HAP-1 (cell line): ENCODE measurements at regions not wholly inside any gene's neighbourhood (a gene's known extent, or its start where the extent isn't known, plus 50 kb on each side); places are given as distances from the start of the nearest gene placed in this dataset.
"Not testable (repeated sequence)": the region's sequence is repeated elsewhere in the genome, so short reads cannot be mapped to it uniquely, and the experiment has no call there.

Experiments used
- DNase-seq, 2 experiments: peaks; one replicate each; pipeline ENCODE4 v3.0.0-alpha.2; 2016 to 2020; ENCODE audit warnings: low spot score in 2 of 2
- H3K27me3 ChIP-seq: fragments of 250-450 bp; sonication (Bioruptor Pico); 2 replicates; pipeline ENCODE4 v1.5.1; 2020; ENCODE audit warnings: low read depth, mild to moderate bottlenecking, moderate library complexity
- H3K36me3 ChIP-seq: fragments of 250-450 bp; sonication (Bioruptor Pico); replicated peaks from 2 replicates; pipeline ENCODE4 v1.5.1; 2020; ENCODE audit warnings: mild to moderate bottlenecking
- H3K4me1 ChIP-seq: fragments of 250-450 bp; sonication (Bioruptor Pico); 2 replicates; pipeline ENCODE4 v1.5.1; 2020; ENCODE audit warnings: mild to moderate bottlenecking
- H3K4me3 ChIP-seq: fragments of 250-450 bp; sonication (Bioruptor Pico); 2 replicates; pipeline ENCODE4 v1.5.1; 2020; ENCODE audit warnings: mild to moderate bottlenecking, moderate library complexity
- H3K9me3 ChIP-seq: fragments of 250-450 bp; sonication (Bioruptor Pico); 2 replicates; pipeline ENCODE4 v1.5.1; 2020; ENCODE audit warnings: mild to moderate bottlenecking, moderate library complexity
- in situ Hi-C: fragments of 300-500 bp; cut with MboI; formaldehyde crosslinking; loops from 3 replicates; pipeline ENCODE4 v1.14.3; 2020; ENCODE audit warnings: low sequenced_read_pairs, inconsistent platforms, mixed read lengths

DNA sequence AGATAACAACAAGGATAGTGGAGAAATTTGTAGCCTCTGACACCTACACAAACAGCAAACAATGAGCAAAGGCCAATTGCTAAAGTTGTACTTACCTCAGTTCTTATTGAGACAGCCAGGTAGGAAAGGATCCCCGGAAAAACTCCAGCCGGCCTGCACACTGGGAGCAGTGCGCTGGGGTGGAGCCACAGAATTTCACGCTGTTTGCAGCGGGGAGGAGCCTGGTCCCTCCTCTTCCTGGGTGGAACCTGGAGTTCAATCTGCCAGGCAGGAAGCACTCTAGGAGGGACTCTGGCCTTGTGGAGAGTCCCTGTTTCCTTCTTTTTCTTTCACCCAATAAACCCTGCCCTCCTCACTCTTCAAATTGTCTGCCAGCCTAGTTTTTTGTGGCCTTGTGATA, 382.6 kb upstream of the TGIF2LX start:
- H3K36me3 ChIP-seq, in situ Hi-C loops, H3K4me1 ChIP-seq, H3K9me3 ChIP-seq, DNase-seq, H3K4me3 ChIP-seq, H3K27me3 ChIP-seq: not testable (repeated sequence)

DNA sequence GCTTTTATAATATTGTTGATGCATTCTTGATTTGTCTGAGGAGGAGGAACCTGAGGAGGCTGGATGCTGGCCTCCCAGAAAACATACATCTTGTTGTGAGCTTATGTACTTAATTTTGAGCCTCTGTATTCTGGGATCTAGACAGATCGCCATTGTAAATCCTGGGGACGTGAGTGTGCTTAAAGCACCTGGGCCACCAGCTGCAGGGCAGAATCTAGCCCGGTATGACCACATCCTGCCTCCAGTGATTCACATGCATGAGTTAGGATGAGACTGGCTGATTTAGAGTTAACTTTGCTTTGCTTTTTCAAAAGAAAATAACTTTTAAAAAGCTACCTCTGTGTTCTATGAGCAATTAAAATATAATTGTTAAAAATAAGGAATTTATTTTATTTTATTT, 364.6 kb upstream of the TGIF2LX start:
- H3K4me3 ChIP-seq, H3K9me3 ChIP-seq, H3K4me1 ChIP-seq, H3K36me3 ChIP-seq, H3K27me3 ChIP-seq, DNase-seq, in situ Hi-C loops: not testable (repeated sequence)

- H3K36me3 ChIP-seq, in situ Hi-C loops, DNase-seq, H3K4me3 ChIP-seq, H3K4me1 ChIP-seq, H3K9me3 ChIP-seq, H3K27me3 ChIP-seq: not testable (repeated sequence)
Measured at GRCh38 chrX:89562079-89562478, 359.6 kb upstream of the TGIF2LX start.

GRCh38 chrX:89563107-89563506, 358.6 kb upstream of the TGIF2LX start:
- H3K27me3 ChIP-seq, H3K36me3 ChIP-seq, H3K4me1 ChIP-seq, in situ Hi-C loops, H3K9me3 ChIP-seq, H3K4me3 ChIP-seq, DNase-seq: not testable (repeated sequence)

DNA sequence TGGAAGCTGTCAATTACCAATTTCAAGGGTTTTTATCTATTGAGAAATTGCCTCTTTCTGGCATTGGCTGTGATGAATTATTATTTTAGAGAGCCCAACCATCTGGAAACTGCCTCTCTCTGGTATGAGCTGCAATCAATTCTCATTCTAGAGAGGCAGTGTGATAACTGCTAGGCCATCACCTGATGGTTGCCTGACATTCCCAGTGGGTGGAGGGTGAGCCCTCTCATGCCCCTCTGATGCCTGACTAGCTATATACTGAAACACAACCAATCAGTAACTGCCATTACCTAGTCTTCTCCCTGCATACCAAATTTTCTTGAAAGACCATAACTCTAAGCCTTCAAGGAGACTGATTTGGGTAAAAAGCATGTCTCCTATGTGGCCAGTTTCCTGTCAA, 353.9 kb upstream of the TGIF2LX start:
- H3K4me3 ChIP-seq, DNase-seq, H3K9me3 ChIP-seq, H3K4me1 ChIP-seq, H3K27me3 ChIP-seq, H3K36me3 ChIP-seq, in situ Hi-C loops: not testable (repeated sequence)

GRCh38 chrX:89581868-89582267, 339.8 kb upstream of the TGIF2LX start:
- DNase-seq, H3K9me3 ChIP-seq, H3K27me3 ChIP-seq, H3K4me1 ChIP-seq, in situ Hi-C loops, H3K36me3 ChIP-seq, H3K4me3 ChIP-seq: not testable (repeated sequence)

DNA sequence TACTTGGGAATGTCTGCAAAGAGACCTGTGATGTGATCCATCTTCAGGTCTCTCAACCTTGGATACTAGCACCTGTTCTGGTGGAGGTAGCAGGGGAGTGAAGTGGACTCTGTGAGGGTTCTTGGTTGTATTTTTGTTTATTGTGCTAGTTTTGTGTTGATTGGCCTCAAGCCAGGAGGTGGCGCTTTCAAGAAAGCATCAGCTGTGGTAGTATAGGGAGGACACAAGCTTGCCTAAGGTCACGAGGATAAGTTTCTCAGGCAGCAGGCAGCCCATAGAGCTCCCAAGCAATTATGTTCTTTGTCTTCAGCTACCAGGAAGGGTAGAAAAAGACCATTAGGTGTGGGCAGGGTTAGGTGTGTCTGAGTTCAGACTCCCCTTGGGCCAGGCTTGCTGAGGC, 289.9 kb upstream of the TGIF2LX start:
- H3K27me3 ChIP-seq, in situ Hi-C loops, H3K4me1 ChIP-seq, H3K36me3 ChIP-seq, H3K4me3 ChIP-seq, H3K9me3 ChIP-seq, DNase-seq: not testable (repeated sequence)

DNA sequence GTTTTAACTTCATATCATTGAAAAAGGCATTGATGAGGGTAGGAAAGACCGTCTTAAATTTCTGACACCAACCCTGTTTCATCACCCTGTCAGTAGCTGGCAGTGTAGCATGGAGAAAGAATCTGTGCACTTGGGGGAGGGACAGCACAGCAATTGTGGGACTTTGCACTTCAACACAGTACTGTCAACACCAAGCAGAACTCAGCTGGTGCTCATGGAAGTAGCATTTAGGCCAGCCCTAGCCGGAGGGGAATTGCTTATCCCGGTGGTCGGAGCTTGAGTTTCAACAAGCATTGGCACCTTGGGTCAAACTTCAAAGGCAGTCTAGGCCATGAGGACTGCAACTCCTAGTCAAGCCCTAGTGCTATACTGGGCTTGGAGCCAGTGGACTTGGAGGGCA, 285.8 kb upstream of the TGIF2LX start:
- H3K36me3 ChIP-seq, H3K27me3 ChIP-seq, H3K4me1 ChIP-seq, H3K9me3 ChIP-seq, H3K4me3 ChIP-seq, in situ Hi-C loops, DNase-seq: not testable (repeated sequence)

- in situ Hi-C loops, H3K9me3 ChIP-seq, H3K4me3 ChIP-seq, H3K36me3 ChIP-seq, DNase-seq, H3K27me3 ChIP-seq, H3K4me1 ChIP-seq: not testable (repeated sequence)
Measured at GRCh38 chrX:89658662-89659061, 263.0 kb upstream of the TGIF2LX start.

- H3K4me1 ChIP-seq, H3K27me3 ChIP-seq, H3K9me3 ChIP-seq, DNase-seq, H3K36me3 ChIP-seq, H3K4me3 ChIP-seq, in situ Hi-C loops: not testable (repeated sequence)
Measured at GRCh38 chrX:89706481-89706880, 215.2 kb upstream of the TGIF2LX start.

DNA sequence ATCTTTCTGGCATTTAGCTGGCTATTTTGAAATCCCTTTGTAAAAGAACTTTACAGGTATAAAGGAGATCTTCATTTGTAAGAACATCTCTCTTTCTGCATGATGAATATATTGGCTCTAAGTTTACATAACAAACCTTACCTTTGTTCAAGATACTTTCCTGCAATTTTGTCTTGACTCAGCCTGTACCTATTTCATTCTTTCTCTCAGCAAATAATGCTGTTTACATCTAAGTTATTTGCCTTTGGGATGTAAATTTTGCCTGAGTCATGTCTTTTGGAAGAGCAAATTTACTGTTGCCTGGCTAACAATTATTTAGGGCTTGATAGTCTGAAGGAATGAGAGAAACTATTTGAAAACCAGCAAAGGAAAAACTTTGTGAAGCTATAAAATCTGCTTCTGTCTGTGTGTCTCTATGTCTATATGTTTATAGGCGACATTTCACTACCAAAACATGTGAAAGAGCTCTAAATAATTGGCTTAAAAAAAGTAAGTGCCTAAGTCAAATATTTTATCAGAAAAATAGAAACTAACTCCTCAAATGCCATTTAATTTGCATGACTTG, 214.3 kb upstream of the TGIF2LX start:
- H3K36me3 ChIP-seq, in situ Hi-C loops, DNase-seq, H3K9me3 ChIP-seq, H3K4me3 ChIP-seq, H3K4me1 ChIP-seq, H3K27me3 ChIP-seq: not testable (repeated sequence)

DNA sequence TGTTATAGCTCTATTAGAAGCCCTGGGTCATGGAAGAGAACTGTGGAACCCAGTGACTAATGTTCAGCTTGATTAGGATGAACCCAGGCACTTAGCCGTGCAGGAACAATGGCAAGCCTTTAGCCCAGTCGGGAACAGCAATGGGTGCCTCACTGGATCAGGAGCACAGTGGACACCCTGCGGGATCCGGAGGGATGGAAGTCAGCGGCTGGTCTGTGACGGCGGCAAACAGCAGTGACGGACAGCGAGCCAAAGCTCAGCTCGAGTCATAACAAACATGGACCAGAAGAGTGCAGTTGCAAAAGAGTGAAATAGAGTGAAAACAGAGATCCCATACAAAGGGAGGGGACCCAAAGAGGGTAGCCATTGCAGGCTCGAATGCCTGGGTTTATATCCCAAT, 187.3 kb upstream of the TGIF2LX start:
- H3K36me3 ChIP-seq, H3K4me3 ChIP-seq, DNase-seq, H3K4me1 ChIP-seq, H3K9me3 ChIP-seq, in situ Hi-C loops, H3K27me3 ChIP-seq: not testable (repeated sequence)

DNA sequence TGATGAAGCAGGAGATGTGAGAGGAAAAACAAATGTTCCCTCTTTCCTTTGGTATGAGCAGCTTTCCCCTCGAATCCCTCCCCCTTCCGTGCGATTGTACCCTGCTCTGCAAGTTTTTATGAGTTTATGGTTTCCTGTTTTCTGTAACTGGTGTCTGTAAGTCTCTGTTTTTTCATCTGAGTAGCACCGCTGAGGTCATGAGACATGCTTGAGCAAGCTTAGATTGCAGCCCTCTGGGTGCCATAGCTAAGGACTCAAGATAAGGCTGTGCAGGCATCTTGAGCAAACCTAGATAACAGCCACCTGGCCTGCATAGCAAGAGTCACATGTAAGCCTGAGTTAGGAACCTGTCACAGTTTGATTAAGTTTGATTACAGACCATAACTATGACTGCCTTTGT, 165.2 kb upstream of the TGIF2LX start:
- H3K9me3 ChIP-seq, H3K4me3 ChIP-seq, H3K27me3 ChIP-seq, H3K4me1 ChIP-seq, H3K36me3 ChIP-seq, DNase-seq, in situ Hi-C loops: not testable (repeated sequence)

- DNase-seq, H3K4me1 ChIP-seq, H3K27me3 ChIP-seq, in situ Hi-C loops, H3K4me3 ChIP-seq, H3K36me3 ChIP-seq, H3K9me3 ChIP-seq: not testable (repeated sequence)
Measured at GRCh38 chrX:89757767-89758166, 163.9 kb upstream of the TGIF2LX start.

DNA sequence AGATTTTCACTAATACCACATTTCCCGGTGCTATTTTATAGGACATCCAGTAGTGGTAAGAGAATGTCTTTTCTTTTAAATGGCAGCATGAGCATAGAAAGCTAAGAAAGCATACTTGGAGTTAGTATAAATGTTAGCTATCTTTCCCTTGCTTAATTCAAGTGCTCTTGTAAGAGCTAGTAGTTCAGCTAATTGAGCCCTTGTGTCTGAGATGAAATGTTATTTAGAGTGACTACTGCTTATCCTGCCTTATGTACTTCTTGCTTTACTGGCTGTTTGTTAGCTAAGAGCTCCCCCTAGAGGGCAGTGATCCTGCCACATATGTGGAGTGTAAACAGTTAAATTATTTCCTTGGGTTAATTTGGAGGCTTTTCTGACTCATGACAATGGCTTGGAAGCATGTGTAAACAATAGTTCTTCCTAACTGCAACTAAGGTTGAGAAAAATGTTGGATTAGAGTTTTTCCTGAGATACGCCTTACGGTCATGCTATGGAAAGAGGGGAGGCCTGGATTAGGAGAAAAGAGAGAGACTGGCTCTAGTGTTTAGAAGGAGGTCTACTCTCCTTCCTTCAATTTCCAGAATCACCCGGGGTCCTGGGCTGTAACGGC, 162.5 kb upstream of the TGIF2LX start:
- H3K4me1 ChIP-seq, H3K27me3 ChIP-seq, H3K9me3 ChIP-seq, H3K4me3 ChIP-seq, DNase-seq, H3K36me3 ChIP-seq, in situ Hi-C loops: not testable (repeated sequence)
